DMS153 (cell line): ENCODE measurements at regions not wholly inside any gene's neighbourhood (a gene's known extent, or its start where the extent isn't known, plus 50 kb on each side); places are given as distances from the start of the nearest gene placed in this dataset.

Experiments
- DNase-seq: peaks from one replicate; lab custom pipeline; 2025; lab: John Stamatoyannopoulos, UW

GRCh38 chrX:20432746-20433387 is 166.2 kb upstream of the RPS6KA3 start:
- no peak for DNase-seq

GRCh38 chrX:20432048-20432447 is 165.3 kb upstream of the RPS6KA3 start:
- no peak for DNase-seq

- no peak for DNase-seq
Measured at GRCh38 chrX:20431486-20431885, 164.8 kb upstream of the RPS6KA3 start.

- DNase-seq, result no peak
Measured at GRCh38 chrX:20427173-20427770, 160.6 kb upstream of the RPS6KA3 start.

- no peak for DNase-seq
Measured at GRCh38 chrX:20421697-20422096, 155.0 kb upstream of the RPS6KA3 start.

- no peak for DNase-seq
Measured at GRCh38 chrX:20421275-20421674, 154.6 kb upstream of the RPS6KA3 start.

GRCh38 chrX:20420058-20420457 is 153.3 kb upstream of the RPS6KA3 start:
- no peak for DNase-seq

GRCh38 chrX:20418379-20419150 is 151.9 kb upstream of the RPS6KA3 start:
- no peak for DNase-seq

- no peak for DNase-seq
Measured at GRCh38 chrX:20414762-20415445, 148.2 kb upstream of the RPS6KA3 start.

GRCh38 chrX:20414066-20414465 is 147.4 kb upstream of the RPS6KA3 start:
- DNase-seq, result no peak

GRCh38 chrX:20412871-20413486 is 146.3 kb upstream of the RPS6KA3 start:
- DNase-seq, result no peak

- DNase-seq, result no peak
Measured at GRCh38 chrX:20410540-20410939, 143.8 kb upstream of the RPS6KA3 start.

- DNase-seq, result peak; percentile 50
Measured at GRCh38 chrX:20409991-20410390, 143.3 kb upstream of the RPS6KA3 start.

GRCh38 chrX:20402956-20403355 is 136.2 kb upstream of the RPS6KA3 start:
- DNase-seq, result no peak

GRCh38 chrX:20399728-20400414 is 133.2 kb upstream of the RPS6KA3 start:
- DNase-seq, result no peak

GRCh38 chrX:20397587-20397986 is 130.9 kb upstream of the RPS6KA3 start:
- DNase-seq, result no peak

- DNase-seq, result no peak
Measured at GRCh38 chrX:20394451-20394850, 127.7 kb upstream of the RPS6KA3 start.

- no peak for DNase-seq
Measured at GRCh38 chrX:20393944-20394343, 127.2 kb upstream of the RPS6KA3 start.

- DNase-seq, result no peak
Measured at GRCh38 chrX:20388594-20388993, 121.9 kb upstream of the RPS6KA3 start.

GRCh38 chrX:20383477-20383876 is 116.8 kb upstream of the RPS6KA3 start:
- DNase-seq, result peak; percentile 4

GRCh38 chrX:20382518-20383297 is 116.0 kb upstream of the RPS6KA3 start:
- peak; percentile 20 for DNase-seq
